CD4-positive, CD25-positive, alpha-beta regulatory T cell (primary cell): ENCODE measurements at regions not wholly inside any gene's neighbourhood (a gene's known extent, or its start where the extent isn't known, plus 50 kb on each side); places are given as distances from the start of the nearest gene placed in this dataset.

Experiments
- ATAC-seq, 2 donors: fragments of 150-1000 bp; cut with Tn5 transposase; one replicate each; pipeline ENCODE4 v1.10.0; 2021; ENCODE audit warnings: low read depth in 2 of 2, moderate number of reproducible peaks in 2 of 2, moderate library complexity in 1 of 2
- DNase-seq, 3 donors: peaks; one replicate each; pipeline versions ENCODE4 v3.0.0 to v3.0.0-alpha.2; 2012 to 2022; ENCODE audit warnings: mixed read lengths in 1 of 3
- H3K27ac ChIP-seq: one replicate; pipeline ENCODE4 v1.7.0; 2013; ENCODE audit warnings: mild to moderate bottlenecking, low read length; ENCODE audit not compliant: insufficient read depth, poor library complexity, severe bottlenecking
- H3K27me3 ChIP-seq: one replicate; pipeline ENCODE4 v1.7.0; 2013; ENCODE audit warnings: low read length; ENCODE audit not compliant: control insufficient read depth, insufficient read depth
- H3K36me3 ChIP-seq: one replicate; pipeline ENCODE4 v1.7.0; 2013; ENCODE audit warnings: mild to moderate bottlenecking, low read length, moderate library complexity; ENCODE audit not compliant: control insufficient read depth, insufficient read depth
- H3K4me1 ChIP-seq: 2 replicates; pipeline ENCODE4 v1.7.0; 2013; ENCODE audit warnings: mild to moderate bottlenecking, low read length; ENCODE audit not compliant: insufficient read depth, control insufficient read depth, poor library complexity, severe bottlenecking
- H3K4me3 ChIP-seq: one replicate; pipeline ENCODE4 v1.7.0; 2013; ENCODE audit warnings: low read depth, mild to moderate bottlenecking, low read length, moderate library complexity
- H3K9me3 ChIP-seq, 2 experiments: 1 replicate in 1 of 2; 2 replicates in 1 of 2; pipeline ENCODE4 v1.7.0; 2013; ENCODE audit warnings: low read length in 2 of 2, mild to moderate bottlenecking in 1 of 2, moderate library complexity in 1 of 2; ENCODE audit not compliant: control insufficient read depth in 2 of 2
- H3K27ac Mint-ChIP-seq, 3 donors: one replicate each; pipeline ENCODE4 v1.8.0; 2020 to 2022; ENCODE audit warnings: mild to moderate bottlenecking in 3 of 3, mixed read lengths in 3 of 3, moderate library complexity in 2 of 3
- H3K27me3 Mint-ChIP-seq: one replicate; pipeline ENCODE4 v1.8.0; 2022; ENCODE audit warnings: mild to moderate bottlenecking, mixed read lengths
- H3K36me3 Mint-ChIP-seq: one replicate; pipeline ENCODE4 v1.8.0; 2020; ENCODE audit warnings: mixed read lengths
- H3K4me1 Mint-ChIP-seq, 4 donors: one replicate each; pipeline ENCODE4 v1.8.0; 2020 to 2022; ENCODE audit warnings: mixed read lengths in 4 of 4, mild to moderate bottlenecking in 1 of 4
- H3K4me3 Mint-ChIP-seq, 4 donors: one replicate each; pipeline ENCODE4 v1.8.0; 2020 to 2022; ENCODE audit warnings: mild to moderate bottlenecking in 4 of 4, mixed read lengths in 4 of 4, moderate library complexity in 3 of 4
- H3K9me3 Mint-ChIP-seq, 7 donors: one replicate each; pipeline ENCODE4 v1.8.0; 2020 to 2022; ENCODE audit warnings: mixed read lengths in 7 of 7, mild to moderate bottlenecking in 3 of 7, moderate library complexity in 2 of 7

DNA sequence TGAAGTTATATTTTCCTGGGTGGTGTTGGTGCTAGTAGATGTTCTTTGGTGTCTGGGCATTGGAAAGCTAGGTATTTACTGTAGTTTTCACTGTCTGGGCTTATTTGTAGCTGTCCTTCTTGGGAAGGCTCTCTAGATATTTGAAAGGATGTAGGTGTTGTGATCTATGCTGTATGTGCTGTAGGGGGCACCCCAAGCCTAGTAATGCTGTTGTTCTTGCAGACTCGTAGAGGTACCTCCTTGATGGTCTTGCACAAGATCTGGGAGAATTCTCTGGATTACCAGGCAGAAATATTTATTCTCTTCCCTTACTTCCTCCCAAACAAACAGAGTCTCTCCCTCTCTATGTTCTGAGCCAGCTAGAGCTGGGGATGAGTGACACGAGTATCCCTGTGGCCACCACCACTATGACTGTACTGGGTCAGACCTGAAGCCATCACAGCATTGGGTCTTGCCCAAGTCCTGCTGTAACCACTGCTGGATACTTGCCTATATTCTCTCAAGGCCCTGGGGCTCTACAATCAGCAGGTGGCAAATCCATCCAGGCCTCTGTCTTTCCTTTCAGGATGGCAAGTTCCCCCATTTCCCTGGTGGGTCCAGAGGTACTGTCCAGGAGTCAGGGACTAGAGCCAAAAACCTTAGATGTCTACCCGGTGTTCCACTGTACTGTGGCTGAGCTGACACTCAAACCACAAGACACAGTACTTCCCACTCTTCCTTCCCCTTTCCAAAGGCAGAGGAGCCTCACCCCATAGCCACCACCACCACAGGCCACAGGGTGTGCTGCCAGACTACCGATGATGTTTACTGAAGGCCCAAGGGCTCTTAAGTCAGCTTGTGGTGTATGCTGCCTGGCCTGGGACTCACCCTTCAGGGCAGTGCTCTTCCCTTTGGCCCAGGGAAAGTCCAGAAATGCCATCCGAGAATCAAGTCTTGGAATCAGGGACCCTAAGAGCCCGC, 195.2 kb upstream of the DPPA4 start:
- H3K4me3 ChIP-seq, result no peak overlapping the region
- no peaks in the 10 kb centered on the region for H3K4me1 ChIP-seq
- H3K27me3 ChIP-seq, result no peaks in the 10 kb centered on the region
- ATAC-seq (peak in 1 of 2 donors; percentile 34), DNase-seq (peak; percentile 12 to 41 (median 20))
- Mint-ChIP-seq H3K36me3 (no peaks in the 10 kb centered on the region), H3K4me3 (no peak overlapping the region), H3K27me3 (peaks cover 4% of the 10 kb centered on the region), H3K9me3 (peaks cover 0 to 2% (median 0%) of the 10 kb centered on the region in 7 donors), H3K4me1 (no peaks in the 10 kb centered on the region), H3K27ac (no peak overlapping the region)
- no peaks in the 10 kb centered on the region for H3K9me3 ChIP-seq
- H3K36me3 ChIP-seq, result no peaks in the 10 kb centered on the region
- no peak overlapping the region for H3K27ac ChIP-seq

DNA sequence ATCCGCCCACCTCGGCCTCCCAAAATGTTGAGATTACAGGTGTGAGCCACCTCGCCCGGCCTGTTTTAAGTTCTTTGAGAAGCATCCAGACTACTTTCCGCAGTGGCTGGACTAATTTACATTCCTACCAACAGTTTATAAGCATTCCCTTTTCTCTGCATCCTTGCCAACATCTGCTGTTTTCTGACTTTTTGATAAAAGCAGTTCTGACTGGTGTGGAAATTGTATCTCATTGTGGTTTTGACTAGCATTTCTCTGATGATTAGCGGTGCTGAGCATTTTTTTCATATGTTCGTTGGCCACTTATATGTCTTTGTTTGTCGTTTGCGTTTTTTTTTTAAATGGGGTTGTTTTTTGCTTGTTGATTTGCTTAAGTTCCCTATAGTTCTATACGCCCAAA, 208.4 kb upstream of the DPPA4 start:
- H3K27ac ChIP-seq, result no peak overlapping the region
- Mint-ChIP-seq H3K27ac (no peak overlapping the region), H3K27me3 (no peaks in the 10 kb centered on the region), H3K4me1 (no peaks in the 10 kb centered on the region), H3K9me3 (peaks cover 0 to 4% (median 2%) of the 10 kb centered on the region in 7 donors), H3K4me3 (no peak overlapping the region), H3K36me3 (no peaks in the 10 kb centered on the region)
- no peak overlapping the region for H3K4me3 ChIP-seq
- no peaks in the 10 kb centered on the region for H3K27me3 ChIP-seq
- no peaks in the 10 kb centered on the region for H3K4me1 ChIP-seq
- no peaks in the 10 kb centered on the region for H3K9me3 ChIP-seq
- H3K36me3 ChIP-seq, result no peaks in the 10 kb centered on the region
- no peak for DNase-seq
- no peak for ATAC-seq

DNA sequence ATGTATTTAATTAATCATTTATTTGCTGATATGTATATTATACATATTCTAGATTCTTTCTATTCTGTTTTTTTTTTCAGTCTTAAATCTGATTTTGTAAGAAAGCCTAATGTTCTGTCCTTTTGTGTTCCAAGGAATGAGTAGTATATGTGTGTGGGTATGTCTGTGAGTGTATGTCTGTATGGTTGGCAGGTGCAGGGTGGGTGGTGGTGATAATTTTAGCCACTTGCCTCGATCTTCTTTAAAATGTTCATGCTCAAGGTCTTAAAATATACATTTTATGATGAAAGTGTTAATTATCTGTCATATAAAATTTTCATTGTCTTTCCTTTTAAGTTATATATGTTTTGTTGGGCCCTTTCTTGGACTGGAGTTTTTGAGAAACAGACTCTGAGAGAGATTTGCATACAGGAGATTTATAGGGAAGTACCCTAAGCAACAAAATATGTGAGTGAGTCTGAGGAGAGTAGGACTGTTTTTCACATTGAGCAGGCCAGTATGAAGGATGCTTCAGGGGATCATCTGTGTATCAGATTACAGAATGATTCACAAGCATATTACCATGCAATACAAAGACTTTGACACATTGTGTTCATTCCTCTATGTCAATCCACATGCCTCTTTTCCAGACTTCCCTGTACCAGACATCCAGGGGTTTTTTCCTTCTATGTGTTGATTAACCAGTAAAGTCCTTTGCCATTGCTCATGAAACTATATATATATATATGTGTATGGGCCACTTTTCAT, 211.0 kb upstream of the DPPA4 start:
- ATAC-seq (no peak), DNase-seq (no peak)
- H3K4me1 Mint-ChIP-seq, result no peaks in the 10 kb centered on the region
- Histone ChIP-seq H3K36me3 (no peaks in the 10 kb centered on the region), H3K4me3 (no peak overlapping the region), H3K27me3 (no peaks in the 10 kb centered on the region), H3K9me3 (no peaks in the 10 kb centered on the region), H3K4me1 (no peaks in the 10 kb centered on the region), H3K27ac (no peak overlapping the region)
- peaks cover 4% of the 10 kb centered on the region for H3K27me3 Mint-ChIP-seq
- H3K27ac Mint-ChIP-seq, result no peak overlapping the region
- peaks cover 0 to 4% (median 0%) of the 10 kb centered on the region in 7 donors for H3K9me3 Mint-ChIP-seq
- H3K4me3 Mint-ChIP-seq, result no peak overlapping the region
- no peaks in the 10 kb centered on the region for H3K36me3 Mint-ChIP-seq

DNA sequence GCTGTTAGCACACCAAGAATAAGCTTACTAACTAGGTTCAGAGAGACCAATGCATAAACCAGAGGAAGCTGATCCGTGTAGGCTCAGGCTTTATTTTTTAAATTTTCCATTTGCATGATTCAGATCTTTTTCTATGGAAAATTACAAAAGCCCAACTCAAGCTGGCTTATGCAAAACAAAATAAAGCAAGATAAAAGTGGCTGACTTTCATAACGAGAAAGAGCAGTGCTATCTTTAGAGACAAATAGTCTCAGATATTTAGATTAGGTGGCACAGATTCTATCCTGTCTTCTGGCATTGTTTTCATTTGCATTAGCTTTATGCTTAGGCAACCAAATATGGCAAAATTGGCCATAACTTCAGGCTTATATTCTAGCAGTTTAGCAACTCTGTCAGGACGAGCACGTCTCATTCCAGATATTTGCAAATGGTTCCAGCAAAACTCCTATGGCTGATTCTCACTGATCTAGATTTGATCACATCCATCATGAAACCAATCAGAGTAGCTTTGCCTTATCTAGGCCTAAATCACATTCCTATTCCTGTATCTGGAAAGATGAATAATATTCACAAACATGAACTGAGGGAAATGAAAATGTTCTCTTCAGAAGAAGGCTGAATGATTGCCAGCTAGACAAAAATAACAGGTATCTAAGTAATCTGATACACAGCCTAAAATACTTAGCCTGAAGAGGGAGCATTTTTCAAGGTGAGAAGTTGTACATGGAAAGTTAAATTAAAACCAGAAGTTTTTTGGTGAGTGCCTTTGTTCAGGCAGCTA, 216.4 kb upstream of the DPPA4 start:
- Mint-ChIP-seq H3K27me3 (peaks cover 4% of the 10 kb centered on the region), H3K27ac (no peak overlapping the region), H3K36me3 (no peaks in the 10 kb centered on the region), H3K4me3 (no peak overlapping the region), H3K9me3 (peaks cover 0 to 11% (median 0%) of the 10 kb centered on the region in 7 donors), H3K4me1 (no peaks in the 10 kb centered on the region)
- Histone ChIP-seq H3K4me3 (no peak overlapping the region), H3K4me1 (no peaks in the 10 kb centered on the region), H3K27me3 (no peaks in the 10 kb centered on the region), H3K27ac (no peak overlapping the region), H3K9me3 (no peaks in the 10 kb centered on the region), H3K36me3 (no peaks in the 10 kb centered on the region)
- ATAC-seq (no peak), DNase-seq (no peak)

DNA sequence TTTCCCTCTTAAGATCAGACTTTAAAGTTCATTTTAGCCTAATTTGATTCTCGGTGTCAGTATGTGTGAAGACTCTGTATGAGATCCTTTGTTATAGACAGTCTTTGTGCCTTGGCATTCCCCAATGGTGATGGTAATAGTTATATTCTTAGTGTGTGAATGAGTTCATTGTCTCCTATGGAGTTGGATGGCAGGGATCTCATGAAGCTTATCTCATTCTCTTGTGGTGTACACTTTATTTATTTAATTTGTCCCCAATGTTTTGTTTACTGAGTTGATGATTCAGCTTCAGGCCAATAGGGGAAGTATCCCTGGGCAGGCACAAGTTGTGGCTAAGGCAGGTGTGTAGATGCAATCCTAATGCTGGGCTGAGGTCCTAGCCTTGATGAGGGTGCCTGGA, 222.0 kb upstream of the DPPA4 start:
- Mint-ChIP-seq H3K27me3 (no peaks in the 10 kb centered on the region), H3K4me3 (no peak overlapping the region), H3K36me3 (no peaks in the 10 kb centered on the region), H3K9me3 (peaks cover 0 to 15% (median 0%) of the 10 kb centered on the region in 7 donors), H3K4me1 (peaks cover 0 to 3% (median 0%) of the 10 kb centered on the region in 4 donors), H3K27ac (no peak overlapping the region)
- H3K27me3 ChIP-seq, result no peaks in the 10 kb centered on the region
- DNase-seq (no peak), ATAC-seq (no peak)
- H3K4me1 ChIP-seq, result no peaks in the 10 kb centered on the region
- no peak overlapping the region for H3K27ac ChIP-seq
- no peaks in the 10 kb centered on the region for H3K36me3 ChIP-seq
- no peak overlapping the region for H3K4me3 ChIP-seq
- no peaks in the 10 kb centered on the region for H3K9me3 ChIP-seq

DNA sequence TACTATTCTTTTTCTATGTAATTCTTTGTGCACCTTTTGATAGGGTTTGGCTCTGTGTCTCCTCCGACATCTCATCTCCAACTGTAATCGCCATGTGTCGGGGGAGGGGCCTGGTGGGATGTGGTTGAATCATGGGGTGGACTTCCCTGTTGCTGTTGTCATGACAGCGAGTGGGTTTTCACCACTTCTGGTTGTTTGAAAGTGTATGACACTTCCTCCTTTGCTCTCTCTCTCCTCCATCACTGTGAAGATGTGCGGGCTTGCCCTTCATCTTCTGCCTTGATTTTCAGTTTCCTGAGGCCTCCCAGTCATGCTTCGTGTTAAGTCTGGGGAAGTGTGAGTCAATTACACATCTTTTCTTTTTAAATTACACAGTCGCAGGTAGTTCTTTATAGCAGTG, 225.8 kb upstream of the DPPA4 start:
- Mint-ChIP-seq H3K4me3 (peak overlapping the region in 1 of 4 donors; percentile 56), H3K27me3 (no peaks in the 10 kb centered on the region), H3K36me3 (no peaks in the 10 kb centered on the region), H3K27ac (no peak overlapping the region), H3K4me1 (peaks cover 0 to 3% (median 0%) of the 10 kb centered on the region in 4 donors), H3K9me3 (peaks cover 0 to 9% (median 2%) of the 10 kb centered on the region in 7 donors)
- Histone ChIP-seq H3K4me3 (no peak overlapping the region), H3K36me3 (no peaks in the 10 kb centered on the region), H3K27ac (no peak overlapping the region), H3K4me1 (no peaks in the 10 kb centered on the region), H3K27me3 (no peaks in the 10 kb centered on the region), H3K9me3 (no peaks in the 10 kb centered on the region)
- ATAC-seq (peak in 1 of 2 donors; percentile 62), DNase-seq (peak in 1 of 3 donors; percentile 9)

DNA sequence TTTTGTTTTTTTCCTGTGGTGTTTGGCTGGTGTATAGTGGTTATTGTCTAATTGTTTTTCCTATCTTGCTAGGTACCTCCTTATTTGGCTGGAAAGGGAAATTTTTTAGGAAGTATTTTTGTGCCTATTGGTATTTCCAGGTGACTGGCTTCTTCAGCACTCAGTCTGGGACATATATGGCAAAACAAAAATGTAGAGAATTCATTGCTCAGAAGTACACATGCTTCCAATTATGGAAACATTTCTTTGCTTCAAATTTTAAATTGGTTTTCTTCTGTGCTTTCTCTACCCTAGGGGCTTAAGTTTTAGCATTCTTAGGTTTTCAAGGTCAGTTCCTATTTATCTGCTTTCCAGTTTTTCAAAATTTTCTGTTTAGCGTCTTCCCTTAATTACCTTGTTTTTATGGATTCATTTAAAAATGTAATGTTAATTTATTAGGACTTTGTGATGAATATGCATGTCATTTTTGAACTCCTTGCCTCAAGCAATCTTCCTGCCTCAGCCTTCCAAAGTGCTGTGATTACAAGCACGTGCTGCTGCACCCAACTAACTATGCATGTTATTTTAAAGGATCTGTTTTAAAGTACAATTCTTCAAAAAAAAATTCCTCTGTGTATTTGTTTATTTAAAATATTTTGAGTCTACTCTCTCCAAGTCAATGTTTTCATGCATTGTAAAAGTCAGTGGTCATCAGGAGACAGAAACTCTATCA, 231.9 kb upstream of the DPPA4 start:
- Histone ChIP-seq H3K36me3 (no peaks in the 10 kb centered on the region), H3K27ac (no peak overlapping the region), H3K4me1 (no peaks in the 10 kb centered on the region), H3K27me3 (no peaks in the 10 kb centered on the region), H3K9me3 (no peaks in the 10 kb centered on the region), H3K4me3 (no peak overlapping the region)
- Mint-ChIP-seq H3K27me3 (peaks cover 9% of the 10 kb centered on the region), H3K27ac (no peak overlapping the region), H3K4me3 (no peak overlapping the region), H3K4me1 (no peaks in the 10 kb centered on the region), H3K36me3 (no peaks in the 10 kb centered on the region), H3K9me3 (peaks cover 0 to 4% (median 0%) of the 10 kb centered on the region in 7 donors)
- ATAC-seq, result no peak
- no peak for DNase-seq
